Hematopoietic multipotent progenitor cell (in vitro differentiated cells): ENCODE measurements at regions not wholly inside any gene's neighbourhood (a gene's known extent, or its start where the extent isn't known, plus 50 kb on each side); places are given as distances from the start of the nearest gene placed in this dataset.
"Not testable (repeated sequence)": the region's sequence is repeated elsewhere in the genome, so short reads cannot be mapped to it uniquely, and the experiment has no call there.

ENCODE experiments used
- DNase-seq, 3 donors: peaks; one replicate each; pipeline ENCODE4 v3.0.0-alpha.2; 2011 to 2015; ENCODE audit warnings: low read depth in 2 of 3, low spot score in 2 of 3

DNA sequence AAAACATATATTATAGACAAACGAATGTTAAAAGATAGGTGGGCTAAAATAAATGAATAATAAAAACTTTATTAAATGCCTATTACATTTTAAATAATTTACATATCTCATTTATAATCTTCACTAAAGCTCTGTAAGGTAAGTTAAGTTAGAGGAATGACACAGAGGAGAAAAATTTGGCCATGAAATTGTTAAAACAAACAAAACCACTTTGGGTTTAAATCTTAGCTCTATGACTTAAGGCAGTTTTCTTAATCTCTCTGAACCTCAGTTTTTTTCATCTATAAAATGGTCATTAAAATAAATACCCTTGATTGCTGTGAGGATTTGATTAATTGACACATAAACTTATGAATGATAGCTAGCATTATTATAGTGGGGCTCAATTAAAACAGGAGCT is 404.8 kb upstream of the ATP11B start:
- DNase-seq: no peak

DNA sequence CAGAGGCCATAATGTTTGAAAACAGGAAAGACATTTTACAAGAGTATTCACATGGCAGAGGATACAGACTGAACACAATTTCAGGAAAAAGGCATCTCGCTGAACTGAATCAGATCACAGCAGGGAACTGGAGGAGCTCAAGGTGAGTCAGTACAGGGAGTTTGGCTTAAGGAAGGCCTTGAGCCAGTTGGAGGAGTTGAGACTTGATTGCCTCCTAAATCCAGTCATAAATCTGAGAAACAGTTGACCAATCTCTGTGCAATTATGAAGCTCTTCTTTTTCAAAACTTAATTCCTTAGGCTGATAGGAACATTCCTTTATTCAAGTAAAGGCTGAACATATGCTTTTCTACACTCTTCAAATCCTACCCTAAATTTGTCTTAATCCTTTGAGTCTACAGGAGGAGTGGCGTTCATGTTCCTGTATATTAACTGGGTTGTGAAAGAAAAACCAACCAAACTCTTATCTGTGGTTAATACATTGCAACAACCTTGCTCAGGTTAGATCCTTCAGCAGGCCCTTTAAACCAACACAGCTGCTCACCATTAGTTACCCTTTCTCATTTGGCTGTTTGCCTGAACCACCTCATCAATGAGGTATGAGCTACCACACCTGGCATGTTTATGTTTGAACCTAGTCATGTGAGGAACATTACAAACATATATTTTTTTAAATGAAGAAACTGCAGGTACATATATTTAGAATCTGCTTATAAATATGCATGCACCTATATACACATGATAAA is 404.1 kb upstream of the ATP11B start:
- DNase-seq: no peak

DNA sequence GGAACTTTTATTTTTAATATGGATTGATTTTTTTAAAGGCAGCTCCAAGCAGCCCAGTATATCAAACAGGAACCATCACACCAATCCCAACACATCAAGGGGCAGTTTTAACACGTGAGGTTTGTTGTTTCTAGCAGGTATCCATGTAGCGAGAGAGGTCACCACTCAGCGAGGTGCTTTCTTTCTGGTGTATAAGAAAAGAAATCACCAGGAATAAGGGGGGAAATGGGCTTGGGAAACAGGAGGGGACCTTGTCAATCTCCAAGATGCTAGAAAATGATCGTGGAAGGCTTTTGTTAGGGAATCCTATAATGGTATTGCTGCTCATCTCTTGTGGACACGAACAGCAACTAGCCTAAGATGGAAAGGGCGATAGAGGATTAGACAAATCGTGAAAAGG is 402.9 kb upstream of the ATP11B start:
- DNase-seq: no peak

DNA sequence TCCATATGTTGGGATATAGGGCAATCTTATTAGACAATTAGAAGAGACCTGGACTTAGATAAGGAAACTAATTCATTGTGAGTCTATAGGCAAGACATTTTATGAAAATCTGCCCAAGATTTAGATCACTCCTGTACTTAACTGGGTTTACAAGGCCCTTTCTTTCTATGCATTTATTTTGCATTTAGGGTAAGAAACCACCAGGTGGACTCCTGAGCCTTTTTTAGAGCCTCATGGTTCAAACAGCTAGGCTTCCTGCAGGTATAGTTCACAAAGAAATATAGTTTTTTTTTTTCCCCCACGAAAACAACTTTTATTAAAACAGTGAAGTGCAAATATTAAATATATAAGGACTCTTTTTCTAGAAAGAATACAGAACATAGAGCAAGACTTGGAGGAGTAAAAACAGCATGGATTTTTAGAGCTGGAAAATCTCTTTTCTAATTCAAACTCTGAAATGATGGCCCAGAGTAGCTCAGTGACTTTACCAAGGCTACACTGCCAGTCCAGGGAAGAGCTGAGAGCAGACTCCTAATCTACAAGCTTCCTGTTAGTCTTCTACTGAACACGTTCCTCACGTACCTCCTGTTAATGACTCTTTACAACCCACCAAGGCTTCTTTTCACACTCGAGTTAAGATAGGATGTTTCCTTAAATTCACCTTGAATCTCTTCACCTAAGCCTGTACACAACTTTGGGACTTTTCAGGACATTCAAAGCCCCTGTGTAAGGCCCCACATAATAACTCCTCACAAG is 400.9 kb upstream of the ATP11B start:
- DNase-seq: no peak

DNA sequence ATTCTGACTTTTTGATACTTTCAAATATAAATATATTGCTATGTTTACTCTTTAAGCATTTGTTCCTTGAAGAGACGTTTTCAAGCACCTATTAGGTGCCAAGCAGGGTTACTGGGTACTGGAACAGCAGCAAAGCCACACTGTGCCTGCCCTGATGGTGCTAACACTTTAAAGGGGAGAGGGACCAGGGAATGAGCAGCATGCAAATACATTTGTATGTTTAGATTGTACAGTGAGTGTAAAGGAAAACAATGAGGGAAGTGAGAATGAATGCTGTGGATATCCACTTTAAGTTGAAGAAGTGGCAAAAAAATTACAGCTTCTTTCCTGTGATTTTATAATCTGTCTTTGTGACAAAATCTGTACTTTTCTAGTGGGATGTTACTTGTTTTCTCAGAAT is 400.2 kb upstream of the ATP11B start:
- no peak for DNase-seq

DNA sequence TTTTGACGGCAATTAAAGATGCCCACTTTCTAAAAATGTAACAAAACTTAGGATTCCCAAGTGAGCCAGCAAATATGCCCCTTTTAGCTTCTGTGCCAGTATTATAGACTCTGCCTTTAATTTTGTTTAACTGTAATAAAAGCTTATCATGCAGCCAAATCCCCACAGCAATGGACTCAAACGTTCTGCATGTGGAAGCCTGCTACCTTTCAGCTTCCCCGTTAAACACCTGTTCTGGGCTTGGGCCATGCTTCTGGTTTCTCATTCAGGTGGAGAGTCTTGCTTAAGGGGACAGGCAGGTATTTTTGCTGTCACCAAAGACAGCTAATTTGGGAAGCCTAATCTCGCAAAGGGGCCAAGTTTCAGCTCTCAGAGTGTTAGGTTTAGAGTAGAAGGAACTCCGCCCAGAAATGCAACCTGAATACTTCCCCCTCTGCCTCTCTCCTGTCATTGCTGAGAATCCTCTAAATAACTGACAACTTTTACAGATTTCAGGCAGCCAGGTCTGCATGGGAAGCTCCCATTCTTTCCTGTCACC is 399.4 kb upstream of the ATP11B start:
- DNase-seq: no peak

DNA sequence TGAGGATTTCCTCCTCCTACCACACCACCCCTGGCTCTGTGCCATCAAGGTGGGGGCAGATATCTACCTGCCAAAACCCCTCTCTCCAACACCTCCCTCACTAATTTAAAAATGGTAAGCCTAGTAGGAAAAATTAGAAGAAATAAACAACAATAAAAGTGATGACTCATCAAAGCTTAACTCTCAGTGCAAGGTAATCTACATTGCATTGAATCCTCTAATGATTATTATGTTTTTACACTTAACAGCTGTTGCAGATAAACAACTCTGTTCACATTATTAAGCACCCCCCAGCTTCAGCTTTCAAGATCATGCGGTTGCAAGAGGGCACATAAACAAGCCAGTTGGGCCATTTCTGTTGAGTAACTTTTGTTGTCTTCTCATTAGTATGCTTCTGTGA is 396.1 kb upstream of the ATP11B start:
- no peak for DNase-seq

DNA sequence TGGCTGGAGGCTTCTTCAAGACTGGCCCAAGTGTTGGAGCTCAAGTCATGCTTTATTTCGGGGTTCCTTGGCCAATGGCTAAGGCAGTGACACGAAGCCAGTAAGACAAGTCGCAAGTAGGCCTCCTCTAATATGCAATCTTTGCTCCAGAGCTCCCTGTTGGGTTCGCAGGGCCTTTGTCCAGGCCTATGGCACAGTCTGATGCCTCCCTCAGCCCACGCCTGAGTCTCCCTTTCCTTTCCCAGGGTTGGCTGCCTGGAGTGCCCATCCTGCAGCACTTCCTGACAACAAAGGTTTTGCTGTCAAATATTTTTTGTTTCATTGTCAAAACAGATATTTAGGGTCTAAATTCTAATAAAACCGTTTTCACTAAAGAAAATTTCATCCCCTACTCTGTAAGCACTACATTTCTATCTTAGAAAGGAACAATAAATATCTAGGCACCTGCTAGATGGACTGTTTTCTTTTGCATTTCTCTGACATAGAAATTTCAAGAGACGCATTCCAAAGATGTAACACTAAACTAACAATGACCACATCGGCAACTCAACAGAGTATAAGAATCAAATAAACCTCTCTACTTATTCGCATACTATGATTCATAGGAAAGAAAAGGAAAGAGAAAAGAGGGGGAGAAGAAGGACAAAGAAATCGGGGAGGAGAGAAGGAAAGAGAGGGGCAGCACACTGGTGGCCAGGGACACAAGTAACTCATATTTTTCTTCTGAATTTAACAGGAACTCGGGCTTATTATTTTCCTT is 393.1 kb upstream of the ATP11B start:
- DNase-seq: no peak

DNA sequence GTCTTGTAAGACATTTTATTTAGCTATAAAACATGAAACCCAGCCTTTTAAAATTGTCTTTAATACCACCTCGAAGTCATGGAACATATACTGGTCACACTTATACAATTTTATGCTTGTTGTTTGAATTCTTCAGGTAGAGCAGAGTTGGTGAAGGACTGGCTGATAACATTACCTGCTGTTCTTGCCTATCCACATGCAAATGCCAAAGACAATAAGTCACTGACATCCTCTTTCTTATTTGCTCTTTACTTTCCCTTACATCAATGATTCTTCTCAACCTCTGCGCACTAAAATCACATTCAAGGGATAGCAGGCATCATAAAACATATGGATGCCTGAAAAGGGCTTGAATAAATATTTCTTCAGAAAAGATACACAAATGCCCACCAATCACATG is 392.5 kb upstream of the ATP11B start:
- no peak for DNase-seq

DNA sequence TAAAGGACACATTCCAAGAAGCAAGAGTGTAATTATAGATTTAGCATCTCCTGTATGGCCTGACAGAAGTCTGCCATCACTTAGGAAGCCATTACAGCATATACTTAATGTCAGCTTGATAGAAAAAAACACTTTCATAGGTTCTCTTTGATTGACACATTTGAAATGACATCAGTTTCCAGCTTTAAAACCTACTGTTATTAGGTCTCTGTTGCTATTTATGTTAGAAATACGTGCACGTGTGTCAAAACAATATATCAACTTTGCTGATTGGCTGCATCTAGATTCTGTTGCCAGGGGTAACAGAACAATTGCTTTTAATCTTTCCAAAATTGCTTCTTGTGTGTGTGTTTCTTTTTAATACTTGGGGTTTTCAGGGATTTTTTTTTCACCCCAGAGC is 389.3 kb upstream of the ATP11B start:
- DNase-seq: no peak

DNA sequence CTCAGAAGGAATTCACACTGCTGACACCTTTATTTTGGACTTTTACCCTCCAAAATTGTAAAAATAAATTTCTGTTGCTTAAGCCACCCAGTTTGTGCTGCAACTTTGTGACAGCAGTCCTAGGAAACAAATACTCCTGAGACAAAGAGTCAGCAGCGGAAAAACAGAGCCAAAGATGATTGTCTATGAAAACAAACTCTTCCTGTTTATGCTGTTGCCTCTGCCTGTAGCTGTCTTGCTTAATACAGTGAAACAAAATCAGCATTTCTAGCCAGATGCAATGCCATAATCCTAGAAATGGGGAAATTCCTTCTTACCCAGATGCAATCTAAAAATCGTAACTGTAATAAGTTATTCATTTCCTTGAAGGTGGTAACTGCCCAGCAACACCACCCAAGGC is 387.5 kb upstream of the ATP11B start:
- no peak for DNase-seq

DNA sequence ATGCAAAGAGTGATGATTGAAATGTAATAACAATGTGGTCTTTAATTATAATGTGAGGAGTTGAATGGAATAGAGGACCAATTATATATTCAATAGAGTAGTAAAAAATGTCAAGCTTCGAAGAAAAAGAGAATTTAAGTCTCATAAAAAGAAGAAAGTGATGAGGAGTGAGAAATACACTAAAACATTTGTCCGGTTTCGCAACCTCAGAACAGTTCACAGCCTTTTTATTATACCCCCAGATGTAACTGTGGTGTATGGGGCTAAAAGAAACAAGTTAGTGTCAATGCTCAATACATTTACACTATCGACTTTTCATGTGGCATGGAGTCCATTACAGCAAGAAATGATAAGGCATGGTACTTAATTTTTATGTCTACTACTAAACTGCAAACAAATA is 386.5 kb upstream of the ATP11B start:
- no peak for DNase-seq

DNA sequence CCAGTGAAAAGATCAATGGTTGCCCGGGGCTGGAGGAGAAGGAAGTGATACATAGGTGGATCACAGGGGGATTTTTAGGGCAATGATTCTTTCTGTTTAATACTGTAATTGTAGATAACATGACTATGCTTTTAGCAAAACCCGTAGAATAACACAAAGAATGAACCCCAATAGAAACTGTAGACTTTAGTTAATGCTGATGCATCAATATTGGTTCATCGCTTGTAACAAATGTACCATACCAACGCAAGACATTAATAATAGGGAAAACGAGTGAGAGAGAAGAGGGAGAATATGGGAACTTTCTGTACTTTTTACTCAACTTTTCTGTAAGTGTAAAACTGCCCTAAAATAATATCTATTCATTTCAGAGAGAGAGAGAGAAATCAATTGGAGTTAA is 383.3 kb upstream of the ATP11B start:
- no peak for DNase-seq

DNA sequence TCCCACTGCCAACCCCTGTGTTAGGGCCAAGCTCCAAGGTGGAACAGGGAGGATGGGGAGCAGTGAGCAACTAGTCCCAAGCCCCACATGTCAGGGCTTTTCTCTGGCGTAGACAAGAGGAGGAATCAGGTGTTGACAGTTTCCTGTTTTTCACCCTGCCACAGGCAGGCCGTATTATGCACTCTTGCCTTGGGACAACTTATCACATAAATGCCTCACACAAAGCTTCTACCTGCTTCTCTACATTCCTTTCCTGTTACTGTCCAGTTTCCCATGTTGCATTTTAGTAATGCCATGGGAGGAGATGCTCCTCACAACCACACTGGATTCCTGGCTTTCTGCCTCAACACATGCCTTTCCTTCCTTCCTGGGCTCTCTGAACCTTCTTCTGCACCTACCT is 381.2 kb upstream of the ATP11B start:
- no peak for DNase-seq

DNA sequence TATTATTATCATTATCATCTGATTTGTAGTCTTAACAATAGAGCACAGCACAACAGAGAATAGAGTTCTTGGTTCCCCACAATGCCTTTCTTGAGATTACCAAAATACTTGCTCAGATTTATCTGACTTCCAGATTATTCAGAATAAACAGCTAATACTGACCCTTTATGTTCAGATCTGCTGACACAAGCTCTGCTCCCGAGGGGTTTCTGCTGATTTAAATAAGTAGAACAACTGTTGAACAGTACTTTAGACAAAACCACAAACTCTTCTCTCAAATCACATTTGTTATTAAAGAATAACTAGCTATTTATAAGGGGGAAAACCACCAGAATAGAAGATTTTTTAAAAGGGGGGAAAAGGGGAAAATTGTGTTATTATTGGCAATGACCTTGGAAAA is 380.2 kb upstream of the ATP11B start:
- no peak for DNase-seq

DNA sequence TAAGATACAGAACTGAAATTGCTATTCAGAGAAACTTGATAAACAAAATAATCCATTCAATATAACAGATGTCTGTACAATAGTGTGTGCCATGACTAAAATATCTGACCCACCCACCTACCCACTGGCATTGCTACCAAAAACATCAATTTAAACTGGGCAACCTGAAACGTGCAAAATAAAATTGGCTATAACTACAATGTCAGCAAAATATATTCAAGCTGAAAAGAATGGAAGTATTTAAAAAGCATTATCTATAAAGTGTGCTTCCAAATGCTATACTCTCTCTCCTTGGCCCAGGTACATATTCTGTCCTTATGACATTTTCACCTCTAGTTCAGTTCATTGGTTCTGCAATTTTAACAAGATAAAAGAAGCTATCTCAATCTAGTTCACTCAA is 379.6 kb upstream of the ATP11B start:
- no peak for DNase-seq

DNA sequence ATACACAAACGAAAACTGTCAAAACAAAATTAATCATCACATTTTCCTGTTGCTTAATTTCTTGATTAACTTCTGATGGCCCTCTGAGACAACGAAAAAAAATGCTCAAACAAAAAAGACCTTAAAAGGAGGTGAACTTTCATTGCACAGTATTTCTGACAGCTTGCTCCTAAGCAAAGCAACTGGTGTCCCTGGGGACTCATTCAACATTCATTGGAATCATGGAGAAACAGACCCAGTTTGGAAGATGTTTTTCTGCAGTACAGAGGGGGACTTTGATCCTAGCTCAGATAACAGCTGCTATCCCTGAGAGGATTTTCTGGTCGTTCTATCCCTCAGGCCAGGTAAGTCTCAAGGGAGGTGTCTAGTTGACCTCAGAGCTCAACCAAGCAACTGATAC is 378.7 kb upstream of the ATP11B start:
- no peak for DNase-seq

DNA sequence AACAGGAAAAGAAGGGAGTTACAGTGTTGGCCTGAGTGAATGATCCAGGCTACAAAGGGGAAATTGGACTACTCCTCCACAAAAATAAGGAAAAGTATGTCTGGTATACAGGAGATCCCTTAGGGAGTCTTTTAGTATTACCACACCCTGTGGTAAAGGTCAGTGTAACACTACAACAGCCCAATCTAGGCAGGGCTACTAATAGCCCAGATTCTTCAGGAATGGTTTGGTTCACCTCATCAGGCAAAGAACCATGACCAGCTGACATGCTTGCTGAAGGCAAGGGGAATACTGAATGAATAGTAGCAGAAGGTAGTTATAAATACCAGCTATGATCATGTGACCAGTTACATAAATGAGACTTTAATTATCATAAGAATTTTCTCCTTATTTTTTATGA is 372.6 kb upstream of the ATP11B start:
- no peak for DNase-seq

DNA sequence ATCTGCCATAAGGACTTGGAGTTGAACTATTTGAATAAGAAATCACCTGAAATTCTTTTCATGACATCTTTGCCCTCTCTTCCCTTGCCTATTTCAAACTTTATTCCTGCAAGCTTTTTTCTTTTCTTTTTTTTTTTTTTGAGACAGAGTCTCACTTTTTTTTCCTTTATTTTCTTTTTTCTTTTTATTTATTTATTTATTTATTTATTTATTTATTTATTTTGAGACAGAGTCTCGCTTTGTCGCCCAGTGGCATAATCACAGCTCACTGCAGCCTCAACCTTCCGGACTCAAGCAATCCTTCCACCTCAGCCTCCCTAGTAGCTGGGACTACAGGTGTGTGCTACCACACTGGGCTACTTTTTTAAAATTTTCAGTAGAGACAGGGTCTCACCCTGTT is 369.3 kb upstream of the ATP11B start:
- DNase-seq: no peak

DNA sequence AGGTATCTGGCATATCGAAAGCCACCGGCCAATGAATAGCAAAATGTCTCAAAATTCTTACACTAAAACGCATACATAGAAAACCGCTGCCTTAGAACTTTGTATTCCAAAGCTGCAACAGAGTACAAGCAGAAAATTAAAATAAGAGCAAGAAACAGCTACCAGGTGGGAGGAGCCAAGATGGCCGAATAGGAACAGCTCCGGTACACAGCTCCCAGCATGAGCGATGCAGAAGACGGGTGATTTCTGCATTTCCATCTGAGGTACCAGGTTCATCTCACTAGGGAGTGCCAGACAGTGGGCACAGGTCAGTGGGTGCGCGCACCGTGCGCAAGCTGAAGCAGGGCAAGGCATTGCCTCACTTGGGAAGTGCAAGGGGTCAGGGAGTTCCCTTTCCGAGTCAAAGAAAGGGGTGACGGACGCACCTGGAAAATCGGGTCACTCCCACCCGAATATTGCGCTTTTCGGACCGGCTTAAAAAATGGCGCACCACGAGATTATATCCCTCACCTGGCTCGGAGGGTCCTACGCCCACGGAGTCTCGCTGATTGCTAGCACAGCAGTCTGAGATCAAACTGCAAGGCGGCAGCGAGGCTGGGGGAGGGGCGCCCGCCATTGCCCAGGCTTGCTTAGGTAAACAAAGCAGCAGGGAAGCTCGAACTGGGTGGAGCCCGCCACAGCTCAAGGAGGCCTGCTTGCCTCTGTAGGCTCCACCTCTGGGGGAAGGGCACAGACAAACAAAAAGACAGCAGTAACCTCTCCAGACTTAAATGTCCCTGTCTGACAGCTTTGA is 367.2 kb upstream of the ATP11B start:
- DNase-seq: not testable (repeated sequence)

DNA sequence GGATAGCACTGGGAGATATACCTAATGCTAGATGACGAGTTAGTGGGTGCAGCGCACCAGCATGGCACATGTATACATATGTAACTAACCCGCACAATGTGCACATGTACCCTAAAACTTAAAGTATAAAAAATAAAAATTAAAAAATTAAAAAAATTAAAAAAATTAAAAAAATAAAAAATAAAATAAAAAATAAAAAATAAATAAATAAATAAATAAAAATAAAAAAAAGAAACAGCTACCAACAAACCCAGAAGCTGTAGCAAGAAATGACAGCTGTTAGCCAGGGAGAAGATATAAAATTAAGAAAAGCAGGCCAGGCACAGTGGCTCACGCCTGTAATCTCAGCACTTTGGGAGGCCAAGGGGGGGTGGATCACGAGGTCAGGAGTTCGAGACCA is 361.3 kb upstream of the ATP11B start:
- not testable (repeated sequence) for DNase-seq
